ENCODE measurements at regions not wholly inside any gene's neighbourhood (a gene's known extent, or its start where the extent isn't known, plus 50 kb on each side); places are given as distances from the start of the nearest gene placed in this dataset.

- no peak for TF ChIP-seq CTCF (IDR thresholded peaks at IDR 0.05; ENCODE audit: control insufficient read depth, insufficient read depth, low read depth, low read length, missing control alignments)
- no peak overlapping the region for H3K4me3 ChIP-seq (ENCODE audit: control insufficient read depth, low read depth, low read length)
- DNase-seq (ENCODE audit: low read depth) = no peak
These were observed 500.1 kb downstream of the ENC1 start for GRCh38 chr5:74140409-74140808.

- no peak for DNase-seq (ENCODE audit: low read depth)
- no peak overlapping the region for H3K4me3 ChIP-seq (ENCODE audit: control insufficient read depth, low read depth, low read length)
- TF ChIP-seq CTCF (IDR thresholded peaks at IDR 0.05; ENCODE audit: control insufficient read depth, insufficient read depth, low read depth, low read length, missing control alignments) = no peak
These were observed 500.9 kb downstream of the ENC1 start for GRCh38 chr5:74139589-74139988.

- no peak for DNase-seq (ENCODE audit: low read depth)
- no peak for TF ChIP-seq CTCF (IDR thresholded peaks at IDR 0.05; ENCODE audit: control insufficient read depth, insufficient read depth, low read depth, low read length, missing control alignments)
- no peak overlapping the region for H3K4me3 ChIP-seq (ENCODE audit: control insufficient read depth, low read depth, low read length)
These were observed 501.8 kb downstream of the ENC1 start for GRCh38 chr5:74138721-74139120.

- H3K4me3 ChIP-seq (ENCODE audit: control insufficient read depth, low read depth, low read length) = no peak overlapping the region
- DNase-seq (ENCODE audit: low read depth) = no peak
- TF ChIP-seq CTCF (IDR thresholded peaks at IDR 0.05; ENCODE audit: control insufficient read depth, insufficient read depth, low read depth, low read length, missing control alignments) = no peak
These were observed 504.2 kb downstream of the ENC1 start for GRCh38 chr5:74136276-74136825.

GRCh38 chr5:74135033-74135432, 505.5 kb downstream of the ENC1 start:
- DNase-seq (ENCODE audit: low read depth) = no peak
- no peak overlapping the region for H3K4me3 ChIP-seq (ENCODE audit: control insufficient read depth, low read depth, low read length)
- TF ChIP-seq CTCF (IDR thresholded peaks at IDR 0.05; ENCODE audit: control insufficient read depth, insufficient read depth, low read depth, low read length, missing control alignments) = no peak

GRCh38 chr5:74132485-74132884, 506.5 kb downstream of the ARHGEF28 start:
- no peak overlapping the region for H3K4me3 ChIP-seq (ENCODE audit: control insufficient read depth, low read depth, low read length)
- TF ChIP-seq CTCF (IDR thresholded peaks at IDR 0.05; ENCODE audit: control insufficient read depth, insufficient read depth, low read depth, low read length, missing control alignments) = no peak
- DNase-seq (ENCODE audit: low read depth) = no peak

GRCh38 chr5:74131250-74131649, 505.3 kb downstream of the ARHGEF28 start:
- no peak overlapping the region for H3K4me3 ChIP-seq (ENCODE audit: control insufficient read depth, low read depth, low read length)
- TF ChIP-seq CTCF (IDR thresholded peaks at IDR 0.05; ENCODE audit: control insufficient read depth, insufficient read depth, low read depth, low read length, missing control alignments) = no peak
- DNase-seq (ENCODE audit: low read depth) = no peak
